Fibroblast of lung (primary cell): ENCODE measurements at regions not wholly inside any gene's neighbourhood (a gene's known extent, or its start where the extent isn't known, plus 50 kb on each side); places are given as distances from the start of the nearest gene placed in this dataset.

Experiments used
- DNase-seq, 2 donors: peaks; one replicate each; pipeline versions ENCODE4 v3.0.0 to v3.0.0-alpha.2; 2010; ENCODE audit warnings: low read depth in 2 of 2
- H2AFZ ChIP-seq: 2 replicates; pipeline ENCODE4 v1.5.1; 2012; ENCODE audit warnings: low read length, control low read depth, inconsistent platforms
- H3K27ac ChIP-seq: 2 replicates; pipeline ENCODE4 v1.5.1; 2011; ENCODE audit warnings: low read length, control low read depth; ENCODE audit not compliant: insufficient read depth
- H3K27me3 ChIP-seq: 2 replicates; pipeline ENCODE4 v1.5.1; 2011; ENCODE audit warnings: mild to moderate bottlenecking, low read length; ENCODE audit not compliant: control insufficient read depth, insufficient read depth
- H3K36me3 ChIP-seq: 2 replicates; pipeline ENCODE4 v1.5.1; 2011; ENCODE audit warnings: low read length; ENCODE audit not compliant: control insufficient read depth, insufficient read depth
- H3K4me1 ChIP-seq: 2 replicates; pipeline ENCODE4 v1.5.1; 2011; ENCODE audit warnings: low read length; ENCODE audit not compliant: control insufficient read depth, insufficient read depth; ENCODE audit errors: extremely low read depth
- H3K4me2 ChIP-seq: 2 replicates; pipeline ENCODE4 v1.5.1; 2011; ENCODE audit warnings: low read length, control low read depth; ENCODE audit not compliant: insufficient read depth; ENCODE audit errors: extremely low read depth
- H3K4me3 ChIP-seq, 4 experiments: fragments of 200-600 bp in 1 of 4; sonication (generic) in 1 of 4; replicated peaks in 1 of 4; 2 replicates each; pipeline ENCODE4 v1.5.1; 2011 to 2016; ENCODE audit warnings: low read length in 4 of 4, low read depth in 3 of 4, mild to moderate bottlenecking in 3 of 4, control low read depth in 2 of 4, inconsistent platforms in 1 of 4, mixed read lengths in 1 of 4; ENCODE audit not compliant: insufficient read depth in 1 of 4; ENCODE audit errors: control extremely low read depth in 1 of 4
- H3K79me2 ChIP-seq: 2 replicates; pipeline ENCODE4 v1.5.1; 2012; ENCODE audit warnings: mild to moderate bottlenecking, low read length, inconsistent platforms; ENCODE audit not compliant: control insufficient read depth, insufficient read depth
- H3K9ac ChIP-seq: 2 replicates; pipeline ENCODE4 v1.5.1; 2011; ENCODE audit warnings: mild to moderate bottlenecking, low read length, control low read depth; ENCODE audit not compliant: insufficient read depth
- H3K9me3 ChIP-seq: 2 replicates; pipeline ENCODE4 v1.5.1; 2012; ENCODE audit warnings: low read depth, low read length; ENCODE audit not compliant: control insufficient read depth, insufficient read depth
- H4K20me1 ChIP-seq: 2 replicates; pipeline ENCODE4 v1.5.1; 2011; ENCODE audit warnings: low read length; ENCODE audit not compliant: control insufficient read depth, insufficient read depth; ENCODE audit errors: extremely low read depth
- CTCF ChIP-seq, 2 donors: IDR thresholded peaks in 1 of 2; conservative IDR thresholded peaks in 1 of 2; 1 replicate in 1 of 2; 2 replicates in 1 of 2; pipeline ENCODE4 v1.5.1; 2011 to 2012; ENCODE audit warnings: low read length in 2 of 2, control low read depth in 1 of 2, inconsistent platforms in 1 of 2, low read depth in 1 of 2, mild to moderate bottlenecking in 1 of 2
- EZH2 ChIP-seq: IDR thresholded peaks from 2 replicates; pipeline ENCODE4 v1.5.1; 2012; ENCODE audit warnings: low read length, control low read depth, mild to moderate bottlenecking; ENCODE audit errors: missing control alignments

- TF ChIP-seq EZH2 = no peak
- TF ChIP-seq CTCF (conservative IDR thresholded peaks at IDR 0.05 in 1 of 2, IDR thresholded peaks at IDR 0.05 in 1 of 2; ENCODE audit: low read depth in 1 of 2, low read length in 2 of 2) = no peak
- Histone ChIP-seq H3K27me3 (no peaks in the 10 kb centered on the region), H4K20me1 (no peaks in the 10 kb centered on the region), H3K79me2 (no peaks in the 10 kb centered on the region), H3K4me1 (peaks cover 6% of the 10 kb centered on the region), H3K27ac (no peak overlapping the region), H2AFZ (no peak overlapping the region), H3K36me3 (no peaks in the 10 kb centered on the region), H3K9me3 (no peaks in the 10 kb centered on the region), H3K4me2 (no peak overlapping the region), H3K9ac (no peak overlapping the region), H3K4me3 (no peak overlapping the region)
- peak; percentile 81 to 90 for DNase-seq
Observed at GRCh38 chr18:41761333-41762018, 193.6 kb upstream of the PIK3C3 start.

GRCh38 chr18:41758534-41758933 is 196.5 kb upstream of the PIK3C3 start:
- Histone ChIP-seq H3K4me1 (peaks cover 6% of the 10 kb centered on the region), H3K36me3 (no peaks in the 10 kb centered on the region), H3K4me2 (no peak overlapping the region), H3K27ac (no peak overlapping the region), H2AFZ (no peak overlapping the region), H3K4me3 (no peak overlapping the region), H3K9me3 (no peaks in the 10 kb centered on the region), H4K20me1 (no peaks in the 10 kb centered on the region), H3K79me2 (no peaks in the 10 kb centered on the region), H3K9ac (no peak overlapping the region), H3K27me3 (no peaks in the 10 kb centered on the region)
- TF ChIP-seq EZH2 = no peak
- no peak for TF ChIP-seq CTCF (conservative IDR thresholded peaks at IDR 0.05 in 1 of 2, IDR thresholded peaks at IDR 0.05 in 1 of 2; ENCODE audit: low read depth in 1 of 2, low read length in 2 of 2)
- DNase-seq = no peak

- Histone ChIP-seq H3K9me3 (no peaks in the 10 kb centered on the region), H3K27me3 (no peaks in the 10 kb centered on the region), H4K20me1 (no peaks in the 10 kb centered on the region), H3K36me3 (no peaks in the 10 kb centered on the region), H3K9ac (no peak overlapping the region), H3K27ac (no peak overlapping the region), H3K79me2 (no peaks in the 10 kb centered on the region), H3K4me2 (no peak overlapping the region), H3K4me3 (no peak overlapping the region), H2AFZ (no peak overlapping the region), H3K4me1 (peaks cover under 1% of the 10 kb centered on the region)
- TF ChIP-seq EZH2 (no peak), CTCF (conservative IDR thresholded peaks at IDR 0.05 in 1 of 2, IDR thresholded peaks at IDR 0.05 in 1 of 2; ENCODE audit: low read depth in 1 of 2, low read length in 2 of 2) (no peak)
- peak in 1 of 2 donors; percentile 1 for DNase-seq
Observed at GRCh38 chr18:41756141-41756540, 198.9 kb upstream of the PIK3C3 start.
